Fibroblast of upper back skin (primary cell): ENCODE measurements at regions not wholly inside any gene's neighbourhood (a gene's known extent, or its start where the extent isn't known, plus 50 kb on each side); places are given as distances from the start of the nearest gene placed in this dataset.

Experiments
- DNase-seq: peaks from one replicate; pipeline ENCODE4 v3.0.0-alpha.2; 2013

DNA sequence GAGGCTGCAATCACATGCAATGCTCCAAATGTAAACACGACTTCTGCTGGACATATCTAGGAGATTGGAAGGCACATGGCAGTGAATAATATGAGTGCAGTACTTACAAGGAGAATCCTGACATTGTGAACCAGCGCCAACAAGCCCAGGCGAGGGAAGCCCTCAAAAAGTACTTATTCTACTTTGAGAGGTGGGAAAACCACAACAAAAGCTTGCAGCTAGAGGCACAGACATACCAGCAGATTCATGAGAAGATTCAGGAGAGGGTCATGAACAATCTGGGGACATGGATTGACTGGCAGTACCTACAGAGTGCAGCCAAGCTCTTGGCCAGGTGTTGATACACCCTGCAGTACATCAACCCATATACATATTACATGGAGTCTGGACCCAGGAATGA, 475.7 kb upstream of the CDH2 start:
- no peak for DNase-seq

DNA sequence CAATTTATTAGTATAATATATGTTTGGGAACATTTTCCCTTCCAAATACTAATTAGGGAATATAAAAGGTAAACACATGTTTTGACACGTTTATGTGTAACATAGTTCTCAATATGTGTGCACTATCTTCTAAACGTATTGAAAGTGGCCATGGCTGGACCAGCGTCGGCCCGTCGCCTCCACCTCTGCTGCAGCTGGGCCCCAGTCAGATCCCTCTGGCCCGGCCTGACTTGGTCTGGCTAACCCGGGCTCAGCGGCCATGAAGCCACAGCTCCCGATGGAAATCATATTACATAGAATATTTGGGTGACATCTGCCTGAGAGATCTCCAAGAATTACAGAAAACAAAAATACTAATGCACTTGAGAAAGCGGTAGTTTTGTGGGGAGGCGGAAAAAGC, 474.4 kb upstream of the CDH2 start:
- no peak for DNase-seq

DNA sequence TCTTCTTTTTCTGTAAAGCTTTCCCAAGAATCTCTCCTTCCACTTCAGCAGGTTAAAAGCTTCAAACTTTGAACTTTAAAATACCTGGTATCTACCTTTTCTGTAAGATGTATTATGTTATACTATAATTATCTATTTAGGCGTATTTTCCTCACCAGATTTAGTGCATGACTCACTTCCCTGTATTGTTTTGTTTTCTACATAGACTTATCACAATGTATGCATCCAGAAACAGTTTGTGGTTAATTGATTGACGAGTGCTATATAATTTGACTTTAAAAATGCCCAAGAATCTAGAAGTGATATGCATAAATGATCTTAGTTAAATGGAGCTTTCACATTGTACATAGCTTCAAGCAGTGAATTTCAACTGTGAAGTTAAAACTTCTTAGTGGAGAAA, 473.9 kb upstream of the CDH2 start:
- no peak for DNase-seq

DNA sequence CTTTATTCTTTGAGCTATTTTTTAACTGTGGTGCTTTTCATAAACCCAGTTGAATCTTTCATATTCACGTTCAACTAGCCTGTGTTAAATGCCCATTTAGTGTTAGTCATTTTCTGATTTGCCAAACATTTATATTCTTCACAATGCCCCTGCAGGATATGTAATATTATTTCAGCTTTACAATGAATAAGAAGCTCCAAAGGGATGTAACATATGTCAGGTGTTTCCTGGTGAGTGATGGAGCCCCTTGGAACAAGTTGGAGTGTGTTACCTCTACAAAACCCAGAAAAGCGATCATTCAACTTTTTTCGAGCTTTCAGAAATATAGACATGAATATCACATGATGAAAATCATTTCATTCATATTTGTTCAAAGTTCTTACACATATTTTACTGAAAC, 471.0 kb upstream of the CDH2 start:
- no peak for DNase-seq

DNA sequence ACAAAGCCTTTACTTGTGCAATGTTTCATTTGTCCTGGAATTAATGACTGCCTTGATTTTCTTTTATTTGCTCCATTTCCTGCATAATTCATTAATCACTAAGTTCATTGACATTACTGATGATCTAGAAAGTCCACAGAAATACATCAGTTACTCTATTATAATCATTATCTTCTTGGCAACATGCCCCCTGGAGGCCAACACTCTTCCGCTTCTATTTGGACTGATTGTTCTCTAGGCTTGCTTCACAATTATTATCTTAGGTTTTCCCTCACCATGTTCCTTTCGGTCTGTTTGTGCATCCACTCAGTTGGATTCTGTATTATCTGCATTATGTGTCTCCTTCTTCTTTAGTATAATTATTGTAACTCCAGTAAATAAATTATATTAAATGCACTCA, 461.0 kb upstream of the CDH2 start:
- no peak for DNase-seq

DNA sequence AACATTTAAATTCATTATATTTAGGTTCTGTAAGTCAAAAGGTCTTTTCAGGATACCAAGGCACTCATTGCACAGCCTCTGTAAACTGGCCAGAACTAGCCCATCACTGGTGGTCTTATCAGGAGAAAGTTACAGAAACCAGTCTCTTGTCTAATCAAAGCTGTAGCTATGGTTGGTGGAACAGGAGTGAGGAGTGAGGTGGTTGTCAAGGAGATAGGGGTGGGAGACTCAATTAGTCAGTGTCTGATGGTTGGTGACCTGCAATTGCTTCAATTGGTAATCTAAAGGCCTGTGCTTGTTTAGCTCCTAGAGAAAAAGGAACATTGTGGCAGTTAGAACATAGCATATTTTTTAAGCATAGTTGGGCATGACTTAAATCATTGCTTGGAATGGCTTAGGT, 458.6 kb upstream of the CDH2 start:
- DNase-seq, result no peak

DNA sequence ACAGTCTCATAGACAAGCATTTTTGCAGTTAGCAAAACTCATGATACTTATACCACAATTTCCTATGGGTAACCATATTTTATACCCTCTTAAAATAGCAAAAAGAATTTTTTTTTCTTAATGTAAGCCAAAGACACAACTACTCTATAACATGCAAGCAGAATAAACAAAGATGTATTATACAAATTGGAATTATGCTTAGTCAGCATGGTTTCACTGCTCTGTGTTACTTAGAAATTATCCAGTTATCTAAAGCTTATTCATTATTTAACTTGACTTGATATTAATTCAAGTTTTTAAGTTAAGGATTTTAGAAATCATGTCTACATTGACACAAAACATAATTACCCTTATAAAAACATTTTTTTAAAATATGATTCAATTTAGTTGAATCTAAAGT, 449.8 kb upstream of the CDH2 start:
- DNase-seq, result no peak

DNA sequence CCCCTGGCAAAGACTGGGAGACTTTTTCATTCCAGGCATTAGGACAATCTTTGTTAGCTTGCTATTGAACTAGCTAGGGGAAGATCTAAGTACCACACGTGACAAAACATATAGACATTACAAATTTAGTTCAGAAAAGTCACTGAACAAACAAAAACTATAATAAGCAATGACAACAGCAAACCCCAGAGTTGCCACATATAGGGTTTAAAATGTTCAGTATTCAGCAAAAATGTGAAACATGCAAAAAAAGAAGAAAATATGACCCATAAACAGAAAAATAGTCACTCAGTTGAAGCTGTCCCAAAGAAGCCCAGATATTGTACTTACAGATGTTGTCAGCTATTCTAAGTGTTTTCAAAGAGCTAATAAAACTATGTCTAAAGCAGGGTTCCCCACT, 431.1 kb upstream of the CDH2 start:
- DNase-seq, result no peak

DNA sequence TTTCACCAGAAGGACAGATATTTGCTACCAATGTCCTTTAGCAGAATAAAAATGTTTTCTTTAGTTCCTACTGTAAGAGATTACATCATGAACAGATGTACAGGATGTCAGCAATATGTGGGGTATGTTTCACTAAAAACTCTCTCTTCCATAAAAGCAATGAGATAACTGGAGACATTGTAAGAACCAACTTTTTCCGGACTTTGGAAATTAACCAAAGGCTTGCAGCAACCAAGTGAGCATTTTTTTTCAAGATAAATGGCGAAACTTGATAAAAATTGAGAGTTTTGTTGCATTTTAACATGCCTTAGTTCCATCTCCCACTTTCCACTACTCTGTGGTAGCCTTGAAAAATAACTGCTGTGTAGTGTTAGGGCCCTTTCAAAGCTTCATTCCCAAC, 429.8 kb upstream of the CDH2 start:
- peak; percentile 12 for DNase-seq

DNA sequence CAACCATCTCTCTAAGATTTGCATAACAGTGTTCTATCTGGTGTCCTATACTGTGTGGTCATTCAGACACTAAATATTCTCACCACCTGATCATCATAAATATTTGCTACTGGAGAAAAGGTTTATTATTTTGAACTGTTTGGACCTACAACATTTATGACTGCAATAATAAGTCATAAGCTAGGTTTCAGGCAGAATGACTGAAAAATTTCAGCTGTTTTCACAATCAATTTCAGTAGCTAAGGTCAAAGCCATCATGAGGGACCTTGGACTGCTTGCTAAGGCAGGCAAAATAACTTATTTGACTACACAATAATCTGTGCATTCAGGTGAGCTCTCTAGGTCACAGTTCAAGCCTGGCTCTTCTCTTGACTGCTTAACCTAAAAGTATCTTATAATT, 425.5 kb upstream of the CDH2 start:
- no peak for DNase-seq

DNA sequence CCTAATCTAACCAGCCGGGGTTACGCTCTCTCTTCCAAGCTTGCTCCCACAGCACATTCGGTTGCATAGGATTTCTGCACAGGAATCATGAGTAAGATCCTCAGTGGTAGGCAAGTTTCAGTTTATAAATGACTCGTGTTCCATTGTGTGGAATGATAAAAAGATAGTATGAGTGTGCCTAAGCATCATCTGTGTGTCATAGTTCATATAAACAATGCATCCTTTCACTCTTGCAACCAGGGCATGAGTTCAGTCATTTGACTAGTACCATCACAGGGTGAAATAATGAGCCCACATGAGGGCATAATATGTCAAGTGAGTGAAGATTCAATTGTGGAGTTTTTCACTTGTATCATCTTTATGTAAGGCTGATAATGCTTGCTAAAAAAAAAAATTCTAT, 417.1 kb upstream of the CDH2 start:
- DNase-seq, result peak; percentile 1

DNA sequence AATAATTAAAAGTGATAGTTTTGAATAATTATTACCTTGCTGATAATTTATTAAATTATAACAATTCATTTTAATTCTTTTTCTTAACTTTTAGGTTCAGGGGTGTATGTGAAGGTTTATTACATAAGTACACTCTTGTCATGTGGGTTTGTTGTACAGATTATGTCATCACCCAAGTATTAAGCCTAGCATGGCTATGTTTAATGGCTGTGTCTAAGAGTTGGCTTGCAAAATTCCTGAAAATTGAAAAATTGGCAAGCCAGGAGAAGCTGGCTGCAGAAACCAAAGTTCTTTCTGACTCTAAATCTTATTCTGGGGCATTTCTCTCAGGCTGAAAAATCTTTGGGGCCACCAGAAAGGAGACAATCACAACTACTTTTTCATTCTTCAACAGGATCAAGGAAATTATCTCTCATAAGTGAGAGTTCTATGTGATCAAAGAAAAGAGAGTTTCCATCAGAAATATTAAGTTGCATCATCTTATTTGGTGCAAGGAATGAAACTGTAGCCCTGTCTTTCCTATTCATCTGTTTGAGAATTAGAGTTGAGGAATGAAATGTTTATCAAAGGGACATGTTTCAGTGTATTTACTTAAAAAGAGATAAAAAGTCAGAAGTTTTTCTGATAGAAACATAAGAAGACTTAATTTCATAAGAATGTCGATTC, 412.1 kb upstream of the CDH2 start:
- DNase-seq, result peak; percentile 77

DNA sequence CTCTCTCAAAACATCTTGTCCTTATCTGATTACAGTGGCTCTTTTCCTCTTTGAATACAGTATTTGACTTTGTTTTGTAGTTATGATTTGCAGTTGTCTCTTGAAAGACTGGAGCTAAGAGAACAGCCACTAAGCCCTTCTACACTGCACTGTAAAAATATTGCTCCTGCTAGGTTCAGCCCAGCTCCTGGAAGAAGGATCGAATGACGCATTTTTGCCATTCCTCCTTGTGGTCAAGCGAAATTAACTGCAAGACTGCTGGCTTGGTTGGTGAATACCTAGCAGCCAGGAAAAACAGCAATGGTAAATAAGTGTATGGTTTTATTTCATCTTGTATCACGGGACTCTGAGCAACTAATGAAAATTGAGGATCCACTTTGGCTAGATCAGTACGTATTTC, 407.8 kb upstream of the CDH2 start:
- peak; percentile 91 for DNase-seq

DNA sequence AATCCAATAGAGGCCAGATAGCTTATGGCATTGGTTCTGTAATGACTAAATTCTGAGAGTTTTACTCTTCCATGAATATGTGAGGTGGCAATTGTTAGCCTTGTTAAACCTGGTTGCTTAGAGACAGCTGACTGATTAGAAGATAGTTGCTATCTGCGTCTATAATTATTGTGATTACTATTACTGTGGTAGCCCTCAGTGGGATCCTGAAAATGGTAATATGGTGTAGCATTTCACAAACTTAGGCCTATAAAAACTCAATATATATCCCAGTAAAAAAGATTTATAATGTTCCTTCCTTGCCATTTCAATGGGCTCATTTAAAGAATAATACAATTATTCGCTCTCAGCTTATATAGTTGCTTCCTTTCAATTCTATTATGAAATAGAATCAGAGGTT, 405.8 kb upstream of the CDH2 start:
- no peak for DNase-seq

DNA sequence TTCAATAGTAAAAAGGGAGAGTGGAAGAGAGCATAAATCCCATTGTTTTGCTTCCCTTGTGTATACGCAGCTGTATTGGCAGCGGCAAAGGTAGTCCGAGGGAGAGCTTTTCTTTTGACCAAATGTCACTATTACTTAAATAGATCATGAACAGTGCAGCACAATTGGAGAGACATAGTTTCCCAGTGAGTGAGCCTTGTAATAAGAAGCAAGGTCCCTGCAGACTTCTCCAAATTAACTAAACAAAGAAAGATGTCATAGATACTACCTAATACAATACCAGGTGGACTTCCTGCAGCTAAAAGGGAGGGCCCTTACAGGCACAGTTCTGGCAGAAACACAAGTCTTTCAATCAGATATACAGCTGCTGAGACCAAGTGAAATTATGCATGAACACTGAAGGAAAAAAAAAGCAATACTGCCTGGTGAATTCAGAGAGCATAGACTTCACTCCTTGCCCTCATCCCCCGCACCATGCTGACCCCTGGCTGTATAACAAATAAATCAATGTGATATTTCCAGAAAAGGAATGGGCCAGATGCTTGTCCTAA, 404.7 kb upstream of the CDH2 start:
- DNase-seq, result peak; percentile 22

DNA sequence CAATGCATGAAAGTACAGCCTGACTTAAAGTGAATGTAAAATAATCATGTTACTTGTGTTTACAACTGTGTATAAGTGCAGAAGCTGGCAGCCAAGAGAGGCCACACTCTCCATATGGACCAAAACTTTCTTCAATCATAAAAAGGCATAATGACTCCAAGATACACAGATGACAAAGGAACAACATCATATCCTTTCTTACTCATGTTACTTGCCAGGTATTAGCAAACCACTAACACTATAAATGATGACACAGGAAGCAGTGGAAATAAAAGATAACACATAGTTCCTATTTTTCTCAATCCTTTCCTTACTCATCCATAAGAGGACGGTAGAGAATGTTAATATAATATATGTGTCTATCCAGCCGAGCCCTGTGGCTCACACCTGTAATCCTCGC, 400.0 kb upstream of the CDH2 start:
- DNase-seq, result peak; percentile 9

DNA sequence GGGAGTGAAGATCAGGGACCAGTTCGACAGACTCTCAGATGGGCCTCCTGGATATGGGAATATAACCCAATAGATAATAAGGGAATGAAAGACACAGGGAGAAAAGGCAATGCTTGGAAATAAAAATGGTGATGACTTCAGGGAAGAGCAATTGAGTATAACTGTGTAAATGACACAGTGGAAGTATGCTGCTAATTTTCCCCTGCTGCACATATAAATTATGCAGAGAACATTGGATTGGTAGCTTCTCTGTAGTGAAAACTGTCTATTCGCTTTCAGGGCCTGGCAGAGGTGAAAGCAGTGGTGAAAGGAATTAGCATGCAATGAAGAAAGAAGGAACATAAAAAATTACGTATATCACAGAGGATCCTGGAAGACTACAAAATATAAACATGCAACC, 398.2 kb upstream of the CDH2 start:
- DNase-seq, result no peak

DNA sequence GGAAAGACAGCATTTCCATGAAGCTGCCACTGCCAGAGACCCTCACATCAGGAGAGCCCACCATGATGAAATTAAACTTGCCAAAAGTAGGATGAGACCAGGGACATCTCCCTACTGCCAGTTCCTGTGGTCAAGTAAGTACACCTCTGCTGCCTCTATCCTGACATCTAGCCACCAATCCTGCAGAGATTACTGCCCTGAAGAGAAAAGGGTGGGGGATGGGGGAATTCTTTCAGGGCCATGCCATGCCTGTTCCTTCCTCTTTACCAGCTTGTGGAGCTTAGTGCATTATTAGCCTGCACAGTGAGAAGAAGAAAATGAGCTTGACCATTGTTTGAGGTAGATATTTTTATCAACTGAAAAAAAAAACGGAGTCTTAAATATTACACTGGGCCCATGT, 397.2 kb upstream of the CDH2 start:
- DNase-seq, result no peak

DNA sequence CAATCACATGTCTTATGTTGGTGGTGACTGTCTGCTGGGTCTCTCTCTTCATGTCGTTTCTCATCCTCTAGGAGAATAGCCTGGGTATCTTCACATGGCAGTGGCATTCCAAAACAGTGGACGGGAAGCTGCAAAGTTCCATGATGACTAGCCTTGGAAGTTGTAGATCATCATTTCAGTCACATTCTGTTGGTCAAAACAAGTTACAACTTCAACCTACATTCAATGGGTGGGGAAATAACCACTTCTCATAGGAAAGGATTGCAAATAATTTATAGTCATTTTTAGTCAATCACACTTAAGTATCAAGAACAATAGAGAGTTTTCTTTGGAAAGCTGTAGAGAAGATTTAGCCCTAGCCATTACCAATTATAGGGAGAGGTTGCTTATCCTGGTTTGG, 395.0 kb upstream of the CDH2 start:
- no peak for DNase-seq

DNA sequence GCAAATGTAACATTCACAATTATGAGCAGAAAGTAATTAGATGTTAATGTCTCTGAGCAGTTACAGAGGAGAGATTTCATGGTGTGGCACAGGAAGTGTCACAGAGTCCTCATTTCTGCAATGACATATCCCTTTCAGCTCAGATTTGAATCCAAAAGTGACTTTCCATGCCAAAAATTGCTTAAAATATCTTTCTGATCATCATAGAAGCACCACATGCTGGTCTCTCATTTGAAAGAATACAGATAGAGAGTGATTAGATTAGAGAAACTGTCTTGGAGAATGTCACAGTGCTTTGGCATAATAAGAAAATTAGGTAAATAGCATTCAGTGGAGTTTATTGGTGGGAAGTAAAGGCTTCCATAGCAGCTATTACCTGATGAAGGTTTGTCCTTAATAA, 383.4 kb upstream of the CDH2 start:
- DNase-seq, result no peak

DNA sequence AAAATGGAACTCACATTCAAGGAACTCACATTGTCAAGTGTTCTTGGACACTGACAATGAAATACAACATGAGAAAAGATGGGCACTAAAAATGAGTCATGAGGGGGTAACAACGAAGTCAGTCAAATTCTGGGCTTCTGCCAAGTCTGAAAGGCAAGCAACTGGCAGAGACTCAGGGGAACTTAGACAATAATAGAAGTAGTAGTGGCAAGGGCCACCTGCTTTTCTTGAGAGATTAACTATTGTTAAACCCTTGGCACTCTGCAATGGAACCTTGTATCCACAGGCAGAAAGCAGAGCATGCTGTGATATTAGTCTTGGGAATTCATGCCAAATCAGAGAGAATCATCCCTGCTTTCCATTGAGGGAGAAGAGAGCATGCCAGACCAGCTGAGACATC, 382.6 kb upstream of the CDH2 start:
- no peak for DNase-seq

DNA sequence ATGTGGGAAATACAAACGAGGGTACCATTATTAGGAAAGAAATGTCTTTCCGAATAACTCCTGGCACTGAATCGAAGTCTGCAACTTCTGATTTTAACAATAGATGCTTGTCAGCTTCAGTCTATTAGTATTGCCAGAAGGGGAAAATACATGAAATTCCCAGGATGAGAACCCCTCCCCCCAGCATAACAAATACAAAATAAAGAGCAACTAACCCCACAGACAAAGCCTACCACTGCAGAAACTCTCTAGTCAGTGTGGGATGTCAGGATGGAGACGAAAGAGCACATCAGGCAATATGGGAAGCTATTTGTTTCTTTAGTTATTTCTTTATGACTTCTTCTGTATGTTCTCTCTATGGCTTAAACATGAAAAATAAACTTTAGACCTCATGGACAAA, 365.0 kb upstream of the CDH2 start:
- no peak for DNase-seq

DNA sequence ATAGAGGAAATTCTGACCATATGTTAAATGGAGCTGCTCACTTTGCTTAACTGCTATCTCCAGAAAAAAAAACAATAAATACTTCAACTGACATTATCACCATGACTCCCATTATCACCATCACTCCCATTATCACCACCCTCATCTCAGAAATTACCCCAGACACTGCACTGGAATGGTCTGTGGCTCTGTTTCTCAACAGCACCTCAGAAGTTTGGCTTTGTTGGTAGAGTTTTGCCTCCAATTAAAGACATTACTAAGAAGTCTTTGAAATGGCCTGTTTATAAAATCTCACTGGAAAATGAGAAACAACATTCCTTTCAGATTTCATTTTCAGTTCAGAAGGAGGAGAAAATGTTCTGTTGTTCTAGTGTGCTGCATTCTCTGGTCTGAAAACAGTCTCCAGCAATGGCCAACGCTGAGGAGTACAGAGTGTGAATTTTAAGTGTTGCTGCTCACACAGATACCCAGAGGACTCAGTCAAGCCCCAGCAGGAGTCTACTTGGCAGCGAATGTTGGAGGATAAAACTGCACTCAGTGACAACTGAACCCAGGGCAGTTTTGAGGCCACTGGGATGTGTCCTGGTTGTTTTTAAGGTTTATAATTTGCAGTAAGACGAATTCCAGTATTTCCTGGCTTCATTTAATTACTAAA, 364.5 kb upstream of the CDH2 start:
- no peak for DNase-seq

DNA sequence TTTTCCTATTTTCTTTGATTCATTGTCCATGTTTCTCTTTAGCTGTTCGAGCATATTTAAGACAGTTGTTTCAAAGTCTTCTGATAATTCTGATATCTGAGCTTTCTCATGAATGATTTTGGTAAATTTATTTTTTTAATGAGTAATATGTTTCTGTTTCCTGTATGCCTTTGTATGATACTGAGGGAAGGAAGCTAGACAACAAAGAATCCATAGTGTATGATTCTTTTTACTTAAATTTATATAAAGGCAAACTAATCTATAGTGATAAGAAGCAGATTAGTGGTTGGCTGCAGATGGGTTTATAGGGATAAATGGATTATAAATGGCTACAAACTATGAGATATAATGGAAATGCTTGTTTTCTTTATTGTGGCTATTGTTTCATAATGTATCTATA, 352.7 kb upstream of the CDH2 start:
- no peak for DNase-seq

DNA sequence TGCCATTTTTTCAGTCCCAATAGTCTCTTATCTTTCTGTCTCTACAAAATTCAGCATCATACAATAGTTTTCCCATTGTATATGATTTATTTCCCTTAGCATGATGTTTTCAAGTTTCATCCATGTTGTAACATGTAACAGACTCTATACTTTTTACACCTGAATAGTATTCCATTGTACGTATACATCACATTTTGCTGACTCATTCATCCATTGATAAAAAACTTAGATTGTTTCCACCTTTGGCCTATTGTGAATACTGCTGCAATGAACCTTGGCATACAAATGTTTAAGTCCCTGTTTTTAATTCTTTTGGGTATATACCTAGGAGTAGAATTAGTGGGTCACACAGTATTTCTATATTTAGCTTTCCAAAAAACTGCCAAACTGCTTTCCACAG, 349.3 kb upstream of the CDH2 start:
- DNase-seq, result no peak
